ENCODE measurements at regions not wholly inside any gene's neighbourhood (a gene's known extent, or its start where the extent isn't known, plus 50 kb on each side); places are given as distances from the start of the nearest gene placed in this dataset.

DNA sequence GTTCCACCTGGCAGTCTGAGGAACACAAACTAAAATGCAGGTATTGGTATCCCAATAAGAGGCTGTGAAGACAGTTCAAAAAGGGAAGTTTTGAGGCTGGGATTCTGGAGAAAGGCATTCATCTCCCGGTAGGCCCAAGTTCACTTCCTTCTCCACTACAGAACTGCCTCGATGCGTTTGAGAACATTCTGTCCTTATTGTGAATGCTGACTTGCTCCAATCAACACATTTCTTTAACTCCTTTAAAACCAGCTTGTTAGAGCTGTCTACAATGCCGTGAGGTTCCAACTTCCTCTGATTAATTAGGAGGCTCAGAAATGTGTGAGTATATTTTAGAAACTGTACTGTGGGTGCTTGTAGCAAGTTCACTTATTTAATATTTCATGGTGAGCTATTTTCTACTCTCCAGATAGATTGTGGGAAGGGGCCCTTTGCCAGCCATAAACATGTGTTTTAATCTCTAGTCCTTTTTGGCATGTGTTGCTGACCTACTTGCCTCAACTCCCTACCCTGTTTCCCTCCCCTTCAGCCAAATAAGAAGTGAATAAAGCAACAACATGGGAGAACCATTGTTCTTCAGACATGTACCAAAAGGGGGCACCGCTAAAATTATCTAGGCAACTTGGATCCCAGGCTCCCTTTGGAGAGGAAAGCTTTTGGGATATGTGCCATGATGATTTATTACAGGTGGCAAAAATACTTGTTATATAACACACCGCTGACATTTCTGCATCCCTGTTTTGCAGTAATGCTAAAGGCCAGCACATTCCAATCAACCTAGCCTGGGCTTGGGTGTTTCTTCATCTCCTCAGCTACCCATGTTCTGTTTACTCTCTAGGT lies 245.6 kb downstream of the BLID start:
- Mint-ChIP-seq H3K36me3 (ENCODE audit: insufficient read depth, unreplicated experiment) (no peaks in the 10 kb centered on the region), H3K4me1 (ENCODE audit: low read depth, unreplicated experiment) (no peaks in the 10 kb centered on the region), H3K27ac (ENCODE audit: unreplicated experiment) (no peak overlapping the region), H3K27me3 (ENCODE audit: unreplicated experiment) (no peaks in the 10 kb centered on the region), H3K4me3 (ENCODE audit: low read depth, unreplicated experiment) (no peak overlapping the region), H3K9me3 (ENCODE audit: low read depth, unreplicated experiment) (peaks cover 4% of the 10 kb centered on the region)
- intact Hi-C loops (cut with micrococcal nuclease; ENCODE audit: unreplicated experiment) = no loop called here
- TF ChIP-seq, protein P1, sequence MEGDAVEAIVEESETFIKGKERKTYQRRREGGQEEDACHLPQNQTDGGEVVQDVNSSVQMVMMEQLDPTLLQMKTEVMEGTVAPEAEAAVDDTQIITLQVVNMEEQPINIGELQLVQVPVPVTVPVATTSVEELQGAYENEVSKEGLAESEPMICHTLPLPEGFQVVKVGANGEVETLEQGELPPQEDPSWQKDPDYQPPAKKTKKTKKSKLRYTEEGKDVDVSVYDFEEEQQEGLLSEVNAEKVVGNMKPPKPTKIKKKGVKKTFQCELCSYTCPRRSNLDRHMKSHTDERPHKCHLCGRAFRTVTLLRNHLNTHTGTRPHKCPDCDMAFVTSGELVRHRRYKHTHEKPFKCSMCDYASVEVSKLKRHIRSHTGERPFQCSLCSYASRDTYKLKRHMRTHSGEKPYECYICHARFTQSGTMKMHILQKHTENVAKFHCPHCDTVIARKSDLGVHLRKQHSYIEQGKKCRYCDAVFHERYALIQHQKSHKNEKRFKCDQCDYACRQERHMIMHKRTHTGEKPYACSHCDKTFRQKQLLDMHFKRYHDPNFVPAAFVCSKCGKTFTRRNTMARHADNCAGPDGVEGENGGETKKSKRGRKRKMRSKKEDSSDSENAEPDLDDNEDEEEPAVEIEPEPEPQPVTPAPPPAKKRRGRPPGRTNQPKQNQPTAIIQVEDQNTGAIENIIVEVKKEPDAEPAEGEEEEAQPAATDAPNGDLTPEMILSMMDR (IDR thresholded peaks at IDR 0.05; ENCODE audit: unreplicated experiment) = no peak
- BruUV-seq (replicated peaks) = no TSS peak
- CTCF ChIA-PET = no interaction called here
- DNase-seq = no peak

DNA sequence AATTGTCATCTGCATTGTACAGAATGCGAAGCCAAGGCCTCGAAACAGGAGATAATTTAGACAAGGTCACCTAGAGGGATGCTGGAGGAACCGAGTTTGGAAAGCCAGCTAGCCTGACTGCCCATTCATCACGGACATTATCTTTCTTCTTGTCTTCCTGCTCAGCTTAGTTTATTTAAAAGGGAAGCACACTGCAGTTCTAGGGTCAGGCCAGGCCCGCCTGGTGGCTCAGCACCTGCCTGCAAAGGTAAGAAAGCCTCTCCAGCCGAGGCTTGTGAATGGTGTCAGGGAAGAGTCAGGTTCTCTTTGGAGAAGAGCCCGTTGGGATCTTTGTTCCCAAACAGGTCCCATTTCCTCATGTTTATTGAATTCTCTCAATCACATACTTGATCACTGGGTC lies 246.5 kb downstream of the BLID start:
- Mint-ChIP-seq H3K27me3 (ENCODE audit: unreplicated experiment) (no peaks in the 10 kb centered on the region), H3K4me1 (ENCODE audit: low read depth, unreplicated experiment) (no peaks in the 10 kb centered on the region), H3K36me3 (ENCODE audit: insufficient read depth, unreplicated experiment) (no peaks in the 10 kb centered on the region), H3K9me3 (ENCODE audit: low read depth, unreplicated experiment) (peaks cover 4% of the 10 kb centered on the region), H3K27ac (ENCODE audit: unreplicated experiment) (no peak overlapping the region), H3K4me3 (ENCODE audit: low read depth, unreplicated experiment) (no peak overlapping the region)
- no TSS peak for BruUV-seq (replicated peaks)
- no peak for DNase-seq
- TF ChIP-seq, protein P1 (IDR thresholded peaks at IDR 0.05; ENCODE audit: unreplicated experiment) = no peak
- intact Hi-C loops (cut with micrococcal nuclease; ENCODE audit: unreplicated experiment) = no loop called here
- CTCF ChIA-PET = no interaction called here

DNA sequence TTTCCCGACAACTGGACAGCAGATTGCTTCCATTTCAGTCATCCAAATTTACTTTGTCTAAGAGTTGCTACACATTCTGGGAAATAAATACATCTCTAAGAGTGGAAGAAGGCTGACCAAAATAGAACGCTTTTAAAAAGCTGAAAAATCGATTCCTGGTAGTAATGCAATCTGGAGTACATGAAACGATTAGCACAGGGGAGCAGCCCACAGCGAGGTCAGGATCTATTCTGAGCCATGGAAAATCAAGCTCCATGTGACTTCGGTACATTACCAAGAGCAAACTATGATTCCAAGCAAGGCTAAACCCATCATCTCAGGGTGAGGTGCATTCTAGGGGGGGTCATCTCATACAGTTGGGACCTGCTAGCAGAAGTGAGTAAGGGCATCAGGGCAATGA lies 249.3 kb downstream of the BLID start:
- no peaks in the 10 kb centered on the region for H3K27me3 Mint-ChIP-seq (ENCODE audit: unreplicated experiment)
- no peaks in the 10 kb centered on the region for H3K36me3 Mint-ChIP-seq (ENCODE audit: insufficient read depth, unreplicated experiment)
- intact Hi-C loops (cut with micrococcal nuclease; ENCODE audit: unreplicated experiment) = no loop called here
- H3K4me3 Mint-ChIP-seq (ENCODE audit: low read depth, unreplicated experiment) = no peak overlapping the region
- TF ChIP-seq, protein P1 (IDR thresholded peaks at IDR 0.05; ENCODE audit: unreplicated experiment) = no peak
- no peaks in the 10 kb centered on the region for H3K4me1 Mint-ChIP-seq (ENCODE audit: low read depth, unreplicated experiment)
- CTCF ChIA-PET = no interaction called here
- no peak overlapping the region for H3K27ac Mint-ChIP-seq (ENCODE audit: unreplicated experiment)
- DNase-seq = no peak
- peaks cover 4% of the 10 kb centered on the region for H3K9me3 Mint-ChIP-seq (ENCODE audit: low read depth, unreplicated experiment)
- BruUV-seq (replicated peaks) = no TSS peak

DNA sequence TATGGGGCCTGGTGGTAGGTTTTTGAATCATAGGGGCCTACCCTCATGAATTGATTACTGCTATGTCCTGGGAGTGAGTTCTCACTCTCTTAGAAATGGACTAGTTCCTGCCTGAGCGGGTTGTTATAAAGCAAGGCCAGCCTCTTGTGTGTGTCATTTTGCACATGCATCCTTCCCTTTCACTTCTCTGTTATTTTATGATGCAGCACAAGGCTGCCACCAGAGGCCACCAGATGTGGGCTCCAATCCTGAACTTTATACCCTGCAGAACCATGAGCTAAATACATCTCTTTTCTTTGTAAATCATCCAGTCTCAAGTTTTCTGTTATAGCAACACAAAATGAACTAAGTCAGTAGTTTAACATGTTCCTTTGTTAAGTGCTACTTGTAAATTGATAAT lies 251.4 kb downstream of the BLID start:
- Mint-ChIP-seq H3K27me3 (ENCODE audit: unreplicated experiment) (no peaks in the 10 kb centered on the region), H3K4me1 (ENCODE audit: low read depth, unreplicated experiment) (no peaks in the 10 kb centered on the region), H3K27ac (ENCODE audit: unreplicated experiment) (no peak overlapping the region), H3K36me3 (ENCODE audit: insufficient read depth, unreplicated experiment) (no peaks in the 10 kb centered on the region), H3K4me3 (ENCODE audit: low read depth, unreplicated experiment) (no peak overlapping the region), H3K9me3 (ENCODE audit: low read depth, unreplicated experiment) (peaks cover 4% of the 10 kb centered on the region)
- intact Hi-C loops (cut with micrococcal nuclease; ENCODE audit: unreplicated experiment) = no loop called here
- DNase-seq = no peak
- BruUV-seq (replicated peaks) = no TSS peak
- TF ChIP-seq, protein P1 (IDR thresholded peaks at IDR 0.05; ENCODE audit: unreplicated experiment) = no peak
- CTCF ChIA-PET = interaction anchor here (0.7 kb wide), 1 partner anchor 1181 kb away, joined by 8 read pairs; no protein-coding TSS in a partner anchor

Measured in Calu3 (cell line).